CD4-positive, alpha-beta T cell (primary cell): ENCODE measurements at regions not wholly inside any gene's neighbourhood (a gene's known extent, or its start where the extent isn't known, plus 50 kb on each side); places are given as distances from the start of the nearest gene placed in this dataset.

Experiments
- ATAC-seq: fragments of 200-7000 bp; cut with Tn5 transposase; one replicate; pipeline ENCODE4 v1.10.0; 2022; ENCODE audit warnings: mild to moderate bottlenecking; ENCODE audit not compliant: poor library complexity
- CTCF ChIA-PET: fragments of 350-600 bp; sonication (Branson Sonifier 250); formaldehyde crosslinking; loops from one replicate; lab custom pipeline; 2021; ENCODE audit warnings: antibody characterized with exemption, inconsistent platforms; lab: Charles Lee
- POLR2A ChIA-PET: fragments of 350-600 bp; sonication (Branson Sonifier 250); formaldehyde crosslinking; loops from one replicate; lab custom pipeline; 2021; ENCODE audit warnings: antibody characterized with exemption, inconsistent platforms; lab: Charles Lee
- DNase-seq, 14 experiments: peaks; one replicate each; pipeline ENCODE4 v3.0.0-alpha.2; 2013 to 2020; ENCODE audit warnings: mixed read lengths in 2 of 14
- H3K27ac ChIP-seq, 2 donors: one replicate each; pipeline versions ENCODE4 v1.5.1 to v1.7.0; 2013; ENCODE audit warnings: low read length in 2 of 2, low read depth in 1 of 2, mild to moderate bottlenecking in 1 of 2
- H3K27me3 ChIP-seq, 2 experiments: 1 replicate in 1 of 2; 2 replicates in 1 of 2; pipeline versions ENCODE4 v1.6.1 to v1.7.0; 2013; ENCODE audit warnings: low read length in 2 of 2, control low read depth in 1 of 2, mild to moderate bottlenecking in 1 of 2, moderate library complexity in 1 of 2; ENCODE audit not compliant: insufficient read depth in 2 of 2, control insufficient read depth in 1 of 2
- H3K36me3 ChIP-seq: one replicate; pipeline ENCODE4 v1.6.1; 2013; ENCODE audit warnings: low read length, control low read depth; ENCODE audit not compliant: insufficient read depth
- H3K4me1 ChIP-seq: one replicate; pipeline ENCODE4 v1.6.1; 2013; ENCODE audit warnings: low read length, control low read depth; ENCODE audit not compliant: insufficient read depth
- H3K4me3 ChIP-seq: one replicate; pipeline ENCODE4 v1.5.1; 2013; ENCODE audit warnings: mild to moderate bottlenecking, low read length, moderate library complexity
- H3K9me3 ChIP-seq, 2 experiments: 1 replicate in 1 of 2; 2 replicates in 1 of 2; pipeline versions ENCODE4 v1.6.1 to v1.7.0; 2013; ENCODE audit warnings: low read length in 2 of 2, mild to moderate bottlenecking in 2 of 2, control low read depth in 1 of 2, moderate library complexity in 1 of 2; ENCODE audit not compliant: control insufficient read depth in 1 of 2, insufficient read depth in 1 of 2
- H3K27ac Mint-ChIP-seq: one replicate; pipeline ENCODE4 v1.8.0; 2020; ENCODE audit warnings: mixed read lengths
- H3K27me3 Mint-ChIP-seq: one replicate; pipeline ENCODE4 v1.8.0; 2021; ENCODE audit warnings: mixed read lengths
- H3K36me3 Mint-ChIP-seq: one replicate; pipeline ENCODE4 v1.8.0; 2021; ENCODE audit warnings: low read depth, mixed read lengths
- H3K4me1 Mint-ChIP-seq: one replicate; pipeline ENCODE4 v1.8.0; 2021; ENCODE audit warnings: low read depth, mixed read lengths
- H3K4me3 Mint-ChIP-seq: one replicate; pipeline ENCODE4 v1.8.0; 2020; ENCODE audit warnings: mild to moderate bottlenecking, mixed read lengths
- H3K9me3 Mint-ChIP-seq: one replicate; pipeline ENCODE4 v1.8.0; 2020; ENCODE audit warnings: mixed read lengths
- CTCF ChIP-seq: fragments of 200-600 bp; IDR thresholded peaks from one replicate; pipeline ENCODE4 v1.8.0; 2022; ENCODE audit warnings: antibody characterized with exemption, mild to moderate bottlenecking
- intact Hi-C, 2 experiments: fragments of 100-400 bp; cut with DNase I in 1 of 2; cut with micrococcal nuclease in 1 of 2; formaldehyde crosslinking; loops; one replicate each; pipeline versions ENCODE4 v1.15.1 to v1.9.0; 2023 to 2025; cut with DNase I, micrococcal nuclease

DNA sequence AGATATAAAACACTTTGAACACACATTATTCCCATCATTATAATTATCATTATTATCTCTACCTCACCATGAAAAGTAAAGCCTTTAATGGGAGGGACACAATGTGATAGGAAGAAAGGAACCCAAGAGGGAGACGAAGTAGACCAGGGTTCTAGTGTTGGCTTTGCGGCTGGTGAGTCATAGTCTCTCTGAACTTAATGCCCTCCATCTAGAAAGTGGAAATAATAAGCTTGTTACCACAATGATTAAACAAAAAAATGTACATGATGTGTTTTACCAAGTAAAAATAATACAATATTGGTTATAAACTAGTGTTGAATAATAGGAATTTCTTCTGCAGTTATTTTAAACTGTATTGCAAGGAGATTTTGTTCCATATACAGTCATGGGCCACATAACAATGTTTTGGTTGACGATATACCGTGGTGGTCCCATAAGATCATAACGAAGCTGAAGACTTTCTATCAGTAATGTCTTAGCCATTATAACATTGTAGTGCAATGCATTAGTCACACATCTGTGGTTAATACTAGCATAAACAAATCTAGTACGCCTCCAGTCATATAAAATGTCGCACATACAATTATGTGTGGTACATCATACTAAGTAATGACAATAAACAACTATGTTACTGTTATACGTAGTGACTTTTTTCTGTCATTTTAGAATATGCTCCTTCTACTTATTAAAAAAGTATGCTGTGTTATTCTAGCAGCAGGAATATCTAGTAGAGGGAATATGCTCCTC lies 450.6 kb upstream of the SORCS1 start:
- Mint-ChIP-seq H3K9me3 (peaks cover 16% of the 10 kb centered on the region), H3K4me3 (no peak overlapping the region), H3K27ac (no peak overlapping the region), H3K36me3 (no peaks in the 10 kb centered on the region), H3K4me1 (no peaks in the 10 kb centered on the region), H3K27me3 (no peaks in the 10 kb centered on the region)
- Histone ChIP-seq H3K9me3 (peaks cover 0 to 4% of the 10 kb centered on the region in 2 experiments), H3K4me1 (no peaks in the 10 kb centered on the region), H3K27me3 (no peaks in the 10 kb centered on the region), H3K4me3 (no peak overlapping the region), H3K27ac (no peak overlapping the region), H3K36me3 (no peaks in the 10 kb centered on the region)
- no peak for TF ChIP-seq CTCF
- POLR2A ChIA-PET: no interaction called here
- ATAC-seq (no peak), DNase-seq (no peak)
- intact Hi-C loops: no loop called here
- CTCF ChIA-PET: no interaction called here

DNA sequence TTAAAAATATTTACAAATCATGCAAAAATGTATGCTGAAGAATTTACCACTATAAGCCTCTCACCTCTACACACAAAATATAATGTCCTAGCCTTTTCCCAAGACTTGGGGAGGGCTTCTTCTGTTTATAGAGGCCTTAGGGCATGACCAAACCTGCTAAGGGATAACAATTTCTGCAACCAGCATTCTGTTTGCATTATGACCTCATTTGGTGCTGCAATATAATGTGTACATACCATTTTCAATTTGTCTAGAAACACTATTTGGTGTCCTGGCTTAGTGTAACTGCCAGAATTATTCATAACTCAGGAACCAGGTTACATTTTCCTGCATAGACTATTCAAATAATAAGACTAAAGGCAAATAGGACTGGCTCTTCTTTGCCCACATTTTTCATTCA lies 446.6 kb upstream of the SORCS1 start:
- Mint-ChIP-seq H3K9me3 (peaks cover 7% of the 10 kb centered on the region), H3K4me3 (no peak overlapping the region), H3K27me3 (no peaks in the 10 kb centered on the region), H3K36me3 (no peaks in the 10 kb centered on the region), H3K27ac (no peak overlapping the region), H3K4me1 (no peaks in the 10 kb centered on the region)
- CTCF ChIA-PET: no interaction called here
- no peak for ATAC-seq
- no peaks in the 10 kb centered on the region for H3K9me3 ChIP-seq
- H3K36me3 ChIP-seq: no peaks in the 10 kb centered on the region
- no peaks in the 10 kb centered on the region for H3K4me1 ChIP-seq
- POLR2A ChIA-PET: no interaction called here
- no peak for TF ChIP-seq CTCF
- intact Hi-C loops: no loop called here
- H3K27me3 ChIP-seq: no peaks in the 10 kb centered on the region
- DNase-seq: no peak
- H3K4me3 ChIP-seq: no peak overlapping the region
- no peak overlapping the region for H3K27ac ChIP-seq

DNA sequence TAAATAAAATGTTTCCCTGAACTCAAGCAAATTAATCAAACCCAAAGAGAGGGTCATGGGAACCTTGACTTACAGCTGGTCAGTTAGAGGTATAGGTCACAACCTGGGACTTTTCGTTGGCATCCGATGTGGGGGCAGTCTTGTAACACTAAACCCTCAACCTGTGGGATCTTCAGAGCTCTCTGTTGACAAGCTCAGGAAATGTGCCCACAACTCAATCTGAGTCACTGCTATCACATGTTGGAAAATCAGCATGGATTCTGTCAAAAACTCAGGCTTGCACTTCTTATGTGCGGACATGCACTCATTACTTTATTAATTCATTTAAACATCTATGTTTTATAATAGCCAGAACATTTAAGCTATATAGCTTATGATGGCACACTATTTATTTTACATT lies 424.6 kb upstream of the SORCS1 start:
- intact Hi-C loops: no loop called here
- Histone ChIP-seq H3K9me3 (peaks cover 0 to 13% of the 10 kb centered on the region in 2 experiments), H3K27ac (no peak overlapping the region), H3K27me3 (no peaks in the 10 kb centered on the region), H3K4me3 (no peak overlapping the region), H3K4me1 (no peaks in the 10 kb centered on the region), H3K36me3 (no peaks in the 10 kb centered on the region)
- H3K9me3 Mint-ChIP-seq: peaks cover 21% of the 10 kb centered on the region
- no peak for TF ChIP-seq CTCF
- no peak overlapping the region for H3K4me3 Mint-ChIP-seq
- ChIA-PET CTCF (no interaction called here), POLR2A (no interaction called here)
- no peaks in the 10 kb centered on the region for H3K27me3 Mint-ChIP-seq
- H3K4me1 Mint-ChIP-seq: no peaks in the 10 kb centered on the region
- no peak overlapping the region for H3K27ac Mint-ChIP-seq
- no peaks in the 10 kb centered on the region for H3K36me3 Mint-ChIP-seq
- no peak for DNase-seq
- no peak for ATAC-seq
